ENCODE measurements at regions not wholly inside any gene's neighbourhood (a gene's known extent, or its start where the extent isn't known, plus 50 kb on each side); places are given as distances from the start of the nearest gene placed in this dataset.

GRCh38 chr6:169382735-169383134 is 129.1 kb upstream of the THBS2 start:
- TF ChIP-seq CTCF (conservative IDR thresholded peaks at IDR 0.05; ENCODE audit: low read depth in 2 of 2) (no peak), EZH2 (IDR thresholded peaks at IDR 0.05; ENCODE audit: low read depth, unreplicated experiment) (no peak), EZH2phosphoT487 (IDR thresholded peaks at IDR 0.05; ENCODE audit: unreplicated experiment) (no peak), POLR2AphosphoS5 (IDR thresholded peaks at IDR 0.05; ENCODE audit: low read depth) (no peak), REST (IDR thresholded peaks at IDR 0.05; ENCODE audit: unreplicated experiment) (no peak), CREB1 (CRISPR knock-in tag; IDR thresholded peaks at IDR 0.05; ENCODE audit: low read depth) (no peak), ZNF114 (CRISPR knock-in tag; IDR thresholded peaks at IDR 0.05) (no peak), STAT1 (IDR thresholded peaks at IDR 0.05; ENCODE audit: unreplicated experiment) (no peak)

Data from GM23338 (cell line).